Testis (tissue), 2 donors: ENCODE measurements at regions not wholly inside any gene's neighbourhood (a gene's known extent, or its start where the extent isn't known, plus 50 kb on each side); places are given as distances from the start of the nearest gene placed in this dataset.

ENCODE experiments used
- CTCF ChIP-seq, 3 experiments: fragments of 450-650 bp in 2 of 3; fragments of 200-600 bp in 1 of 3; sonication (generic) in 1 of 3; IDR thresholded peaks; one replicate each; pipeline ENCODE4 v1.5.1; 2016 to 2019; ENCODE audit warnings: antibody characterized with exemption in 3 of 3, mild to moderate bottlenecking in 2 of 3, moderate library complexity in 1 of 3
- POLR2A ChIP-seq: fragments of 450-650 bp; IDR thresholded peaks from one replicate; pipeline ENCODE4 v1.6.1; 2017; ENCODE audit warnings: antibody characterized with exemption, mild to moderate bottlenecking, moderate library complexity

- TF ChIP-seq CTCF (IDR thresholded peaks at IDR 0.05): no peak
- no peak for TF ChIP-seq POLR2A
These were observed 273.2 kb downstream of the SYK start for GRCh38 chr9:91074866-91075265.
